Neural progenitor cell (in vitro differentiated cells): ENCODE measurements at regions not wholly inside any gene's neighbourhood (a gene's known extent, or its start where the extent isn't known, plus 50 kb on each side); places are given as distances from the start of the nearest gene placed in this dataset.

Experiments
- DNase-seq: peaks from one replicate; pipeline ENCODE4 v3.0.0-alpha.2; 2016; ENCODE audit warnings: low spot score
- H2AFZ ChIP-seq: fragments of 200-600 bp; sonication (generic); replicated peaks from 2 replicates; pipeline ENCODE4 v1.6.1; 2016; ENCODE audit warnings: antibody characterized with exemption
- H3F3A ChIP-seq: fragments of 200-600 bp; sonication (generic); 2 replicates; pipeline ENCODE4 v1.6.1; 2016; ENCODE audit warnings: antibody characterized with exemption, low read depth
- H3K27ac ChIP-seq: fragments of 200-600 bp; sonication (generic); 2 replicates; pipeline ENCODE4 v1.5.1; 2016; ENCODE audit warnings: mild to moderate bottlenecking
- H3K27me3 ChIP-seq: fragments of 200-600 bp; sonication (generic); 2 replicates; pipeline ENCODE4 v1.6.1; 2016; ENCODE audit warnings: mild to moderate bottlenecking, moderate library complexity
- H3K36me3 ChIP-seq: fragments of 200-600 bp; sonication (generic); 2 replicates; pipeline ENCODE4 v1.5.1; 2016
- H3K4me1 ChIP-seq: fragments of 200-600 bp; sonication (generic); 2 replicates; pipeline ENCODE4 v1.6.1; 2016; ENCODE audit warnings: mixed run types
- H3K4me2 ChIP-seq: fragments of 200-600 bp; sonication (generic); 2 replicates; pipeline ENCODE4 v1.6.1; 2016
- H3K4me3 ChIP-seq: fragments of 200-600 bp; sonication (generic); 2 replicates; pipeline ENCODE4 v1.5.1; 2016
- H3K79me2 ChIP-seq: fragments of 200-600 bp; sonication (generic); 2 replicates; pipeline ENCODE4 v1.6.1; 2016; ENCODE audit warnings: low read depth
- H3K9ac ChIP-seq: fragments of 200-600 bp; sonication (generic); 2 replicates; pipeline ENCODE4 v1.6.1; 2016
- H3K9me3 ChIP-seq: fragments of 200-600 bp; sonication (generic); 2 replicates; pipeline ENCODE4 v1.5.1; 2016; ENCODE audit warnings: low read depth
- H4K20me1 ChIP-seq: fragments of 200-600 bp; sonication (generic); 2 replicates; pipeline ENCODE4 v1.6.1; 2016; ENCODE audit warnings: low read depth
- H3K27ac Mint-ChIP-seq: 3 replicates; pipeline ENCODE4 v1.8.0; 2021; ENCODE audit warnings: mixed read lengths
- H3K27me3 Mint-ChIP-seq: 2 replicates; pipeline ENCODE4 v1.8.0; 2022; ENCODE audit warnings: low read depth, mild to moderate bottlenecking, inconsistent platforms, moderate library complexity, mixed read lengths; ENCODE audit not compliant: insufficient read depth
- H3K36me3 Mint-ChIP-seq: 3 replicates; pipeline ENCODE4 v1.8.0; 2021; ENCODE audit warnings: mixed read lengths
- H3K4me1 Mint-ChIP-seq: 3 replicates; pipeline ENCODE4 v1.8.0; 2021; ENCODE audit warnings: mixed read lengths
- H3K4me3 Mint-ChIP-seq: 3 replicates; pipeline ENCODE4 v1.8.0; 2021; ENCODE audit warnings: mild to moderate bottlenecking, moderate library complexity, mixed read lengths
- H3K9me3 Mint-ChIP-seq: 3 replicates; pipeline ENCODE4 v1.8.0; 2020; ENCODE audit warnings: mixed read lengths
- CTCF ChIP-seq: fragments of 200-600 bp; sonication (generic); IDR thresholded peaks from 2 replicates; pipeline ENCODE4 v1.5.1; 2017; ENCODE audit warnings: antibody characterized with exemption, mild to moderate bottlenecking
- EZH2 ChIP-seq: fragments of 200-600 bp; sonication (generic); IDR thresholded peaks from 2 replicates; pipeline ENCODE4 v1.6.1; 2017; ENCODE audit warnings: antibody characterized with exemption, mild to moderate bottlenecking, moderate library complexity
- EZH2phosphoT487 ChIP-seq: fragments of 200-600 bp; sonication (generic); IDR thresholded peaks from 2 replicates; pipeline ENCODE4 v1.6.1; 2017; ENCODE audit warnings: antibody characterized with exemption

GRCh38 chr5:74938250-74938933, 72.2 kb upstream of the FAM169A start:
- peaks cover 23% of the 10 kb centered on the region for H3K4me1 ChIP-seq
- H3K36me3 ChIP-seq: no peaks in the 10 kb centered on the region
- no peak overlapping the region for H2AFZ ChIP-seq
- no peaks in the 10 kb centered on the region for H3K9me3 ChIP-seq
- H3K27me3 Mint-ChIP-seq: peaks cover 2% of the 10 kb centered on the region
- no peak for DNase-seq
- H3F3A ChIP-seq: peaks cover 27% of the 10 kb centered on the region
- no peak overlapping the region for H3K27ac ChIP-seq
- no peak overlapping the region for H3K4me2 ChIP-seq
- H4K20me1 ChIP-seq: no peaks in the 10 kb centered on the region
- H3K36me3 Mint-ChIP-seq: no peaks in the 10 kb centered on the region
- H3K9ac ChIP-seq: no peak overlapping the region
- no peak overlapping the region for H3K27ac Mint-ChIP-seq
- no peak overlapping the region for H3K4me3 Mint-ChIP-seq
- peaks cover 16% of the 10 kb centered on the region for H3K9me3 Mint-ChIP-seq
- no peak overlapping the region for H3K4me3 ChIP-seq
- H3K79me2 ChIP-seq: no peaks in the 10 kb centered on the region
- peaks cover 25% of the 10 kb centered on the region for H3K4me1 Mint-ChIP-seq
- H3K27me3 ChIP-seq: no peaks in the 10 kb centered on the region
- TF ChIP-seq CTCF (no peak), EZH2 (no peak), EZH2phosphoT487 (no peak)

GRCh38 chr5:74935752-74936091, 69.5 kb upstream of the FAM169A start:
- Histone ChIP-seq H3K27me3 (no peaks in the 10 kb centered on the region), H3K4me1 (peaks cover 23% of the 10 kb centered on the region), H3K36me3 (no peaks in the 10 kb centered on the region), H3K9ac (no peak overlapping the region), H3F3A (peaks cover 27% of the 10 kb centered on the region), H3K27ac (no peak overlapping the region), H3K9me3 (no peaks in the 10 kb centered on the region), H3K4me3 (no peak overlapping the region), H4K20me1 (no peaks in the 10 kb centered on the region), H3K4me2 (peak overlapping the region; percentile 21), H2AFZ (no peak overlapping the region), H3K79me2 (no peaks in the 10 kb centered on the region)
- TF ChIP-seq EZH2: no peak
- TF ChIP-seq CTCF: no peak
- TF ChIP-seq EZH2phosphoT487: no peak
- H3K4me3 Mint-ChIP-seq: no peak overlapping the region
- peak overlapping the region; percentile 9 for H3K27ac Mint-ChIP-seq
- H3K36me3 Mint-ChIP-seq: peaks cover 1% of the 10 kb centered on the region
- no peak for DNase-seq
- H3K9me3 Mint-ChIP-seq: peaks cover 27% of the 10 kb centered on the region
- peaks cover 2% of the 10 kb centered on the region for H3K27me3 Mint-ChIP-seq
- peaks cover 27% of the 10 kb centered on the region for H3K4me1 Mint-ChIP-seq

- H3K4me1 Mint-ChIP-seq: peaks cover 27% of the 10 kb centered on the region
- H3K4me1 ChIP-seq: peaks cover 23% of the 10 kb centered on the region
- H3K4me3 Mint-ChIP-seq: no peak overlapping the region
- no peak overlapping the region for H3K4me3 ChIP-seq
- H3K27me3 ChIP-seq: no peaks in the 10 kb centered on the region
- H3K36me3 ChIP-seq: no peaks in the 10 kb centered on the region
- no peak for TF ChIP-seq EZH2
- peak; percentile 46 for TF ChIP-seq CTCF
- TF ChIP-seq EZH2phosphoT487: no peak
- H3K9me3 ChIP-seq: no peaks in the 10 kb centered on the region
- no peaks in the 10 kb centered on the region for H4K20me1 ChIP-seq
- peak; percentile 64 for DNase-seq
- H3F3A ChIP-seq: peaks cover 27% of the 10 kb centered on the region
- no peaks in the 10 kb centered on the region for H3K79me2 ChIP-seq
- H3K27ac ChIP-seq: no peak overlapping the region
- H3K27ac Mint-ChIP-seq: peak overlapping the region; percentile 9
- H3K27me3 Mint-ChIP-seq: peaks cover 5% of the 10 kb centered on the region
- H3K4me2 ChIP-seq: peak overlapping the region; percentile 21
- peaks cover 1% of the 10 kb centered on the region for H3K36me3 Mint-ChIP-seq
- H2AFZ ChIP-seq: no peak overlapping the region
- no peak overlapping the region for H3K9ac ChIP-seq
- H3K9me3 Mint-ChIP-seq: peaks cover 27% of the 10 kb centered on the region
Measured at GRCh38 chr5:74934949-74935751, 69.0 kb upstream of the FAM169A start.
